ENCODE measurements at regions not wholly inside any gene's neighbourhood (a gene's known extent, or its start where the extent isn't known, plus 50 kb on each side); places are given as distances from the start of the nearest gene placed in this dataset.

GRCh38 chr2:60674524-60675165, 81.4 kb upstream of the PAPOLG start:
- H3K9me2 ChIP-seq (ENCODE audit: insufficient read depth): no peaks in the 10 kb centered on the region
- H3K79me2 ChIP-seq (ENCODE audit: insufficient read depth): no peaks in the 10 kb centered on the region
- no peak overlapping the region for H3K4me3 ChIP-seq
- H3F3A ChIP-seq (ENCODE audit: insufficient read depth): no peaks in the 10 kb centered on the region
- H3K27ac ChIP-seq: no peak overlapping the region
- H3K9ac ChIP-seq: no peak overlapping the region
- TF ChIP-seq EZH2phosphoT487 (IDR thresholded peaks at IDR 0.05; ENCODE audit: insufficient read depth, low read depth) (no peak), EZH2 (IDR thresholded peaks at IDR 0.05; ENCODE audit: insufficient read depth, poor library complexity, severe bottlenecking) (no peak)
- in situ Hi-C loops (cut with MboI): no loop called here
- peak; percentile 77 for DNase-seq
- H3K9me3 ChIP-seq (ENCODE audit: low read depth): no peaks in the 10 kb centered on the region
- H3K27me3 ChIP-seq (replicated peaks; ENCODE audit: insufficient read depth): peaks cover 19% of the 10 kb centered on the region
- H3K4me1 ChIP-seq (ENCODE audit: insufficient read depth): no peaks in the 10 kb centered on the region
- WGBS, 2 experiments (ENCODE audit: low coverage in 1 of 2, low lambda C conversion rate in 2 of 2, missing lambda C conversion rate in 2 of 2): 22 to 30% methylated on average over 9 of the region's 9 CpGs
- no peaks in the 10 kb centered on the region for H4K20me1 ChIP-seq (ENCODE audit: insufficient read depth)
- H3K4me2 ChIP-seq (ENCODE audit: unreplicated experiment): no peak overlapping the region
- H2AFZ ChIP-seq: peak overlapping the region; percentile 27; the same call in 1 of the 2 replicates
- H3K36me3 ChIP-seq (ENCODE audit: low read depth): no peaks in the 10 kb centered on the region

DNA sequence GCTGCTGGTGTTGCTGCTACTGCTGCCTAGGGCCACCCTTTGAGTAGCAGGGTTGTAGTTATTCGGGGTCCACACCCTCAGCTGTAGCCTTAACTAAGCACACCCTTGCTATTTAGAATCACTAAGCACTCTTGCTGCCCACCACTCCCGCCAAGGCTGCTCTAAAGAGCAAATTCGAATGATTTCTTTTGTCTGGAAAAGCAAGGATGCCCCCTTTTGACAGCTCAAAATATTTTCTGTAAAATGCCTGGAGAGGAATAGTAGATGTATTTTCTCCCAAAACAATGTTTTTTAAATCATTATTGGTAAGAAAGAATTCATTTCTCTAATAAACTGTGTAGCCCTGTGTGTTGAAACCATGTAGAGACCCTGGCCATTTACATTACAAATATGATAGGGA, 80.8 kb upstream of the PAPOLG start:
- H3F3A ChIP-seq (ENCODE audit: insufficient read depth): no peaks in the 10 kb centered on the region
- no peaks in the 10 kb centered on the region for H3K9me2 ChIP-seq (ENCODE audit: insufficient read depth)
- H3K9me3 ChIP-seq (ENCODE audit: low read depth): no peaks in the 10 kb centered on the region
- H3K4me2 ChIP-seq (ENCODE audit: unreplicated experiment): no peak overlapping the region
- no peaks in the 10 kb centered on the region for H3K4me1 ChIP-seq (ENCODE audit: insufficient read depth)
- 9 to 29% methylated on average over 3 of the region's 3 CpGs for WGBS, 2 experiments (ENCODE audit: low coverage in 1 of 2, low lambda C conversion rate in 2 of 2, missing lambda C conversion rate in 2 of 2)
- peaks cover 23% of the 10 kb centered on the region for H3K27me3 ChIP-seq (replicated peaks; ENCODE audit: insufficient read depth)
- no peaks in the 10 kb centered on the region for H3K79me2 ChIP-seq (ENCODE audit: insufficient read depth)
- DNase-seq: no peak
- H2AFZ ChIP-seq: no peak overlapping the region
- no peak overlapping the region for H3K9ac ChIP-seq
- H4K20me1 ChIP-seq (ENCODE audit: insufficient read depth): no peaks in the 10 kb centered on the region
- H3K4me3 ChIP-seq: no peak overlapping the region
- in situ Hi-C loops (cut with MboI): no loop called here
- TF ChIP-seq EZH2phosphoT487 (IDR thresholded peaks at IDR 0.05; ENCODE audit: insufficient read depth, low read depth) (no peak), EZH2 (IDR thresholded peaks at IDR 0.05; ENCODE audit: insufficient read depth, poor library complexity, severe bottlenecking) (no peak)
- no peaks in the 10 kb centered on the region for H3K36me3 ChIP-seq (ENCODE audit: low read depth)
- H3K27ac ChIP-seq: no peak overlapping the region

DNA sequence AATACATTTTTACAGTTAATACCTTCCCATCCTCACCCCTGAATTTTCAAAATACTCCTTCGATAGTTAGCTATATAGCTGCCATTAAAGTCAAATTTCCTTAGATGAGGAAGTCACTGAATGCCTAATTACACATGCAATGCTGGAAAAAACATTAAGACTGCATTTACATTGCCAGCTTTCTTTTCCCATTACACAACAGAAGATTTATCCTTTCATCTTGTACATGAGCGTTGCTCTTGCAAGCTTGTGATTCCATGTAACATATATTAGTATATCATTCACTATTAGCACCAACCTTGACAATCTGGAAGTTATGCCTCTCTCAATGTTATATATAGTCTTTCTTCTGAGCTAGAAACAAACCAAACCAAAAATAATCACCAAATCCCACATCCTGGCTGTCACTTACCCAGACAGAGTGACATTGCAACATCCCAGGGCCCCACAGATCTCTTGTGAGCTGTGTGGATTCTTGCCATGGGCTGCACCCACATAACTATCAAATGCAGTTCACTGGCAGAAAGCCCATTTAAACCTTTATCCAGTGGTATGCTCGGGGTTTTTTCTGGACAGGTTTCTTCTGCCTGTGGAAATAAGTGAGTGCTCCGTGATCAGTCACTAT, 79.2 kb upstream of the PAPOLG start:
- Histone ChIP-seq H3F3A (ENCODE audit: insufficient read depth) (no peaks in the 10 kb centered on the region), H4K20me1 (ENCODE audit: insufficient read depth) (no peaks in the 10 kb centered on the region), H3K9ac (no peak overlapping the region), H3K27me3 (replicated peaks; ENCODE audit: insufficient read depth) (peaks cover 18% of the 10 kb centered on the region), H3K36me3 (ENCODE audit: low read depth) (no peaks in the 10 kb centered on the region), H3K4me1 (ENCODE audit: insufficient read depth) (no peaks in the 10 kb centered on the region), H3K27ac (no peak overlapping the region), H3K9me3 (ENCODE audit: low read depth) (no peaks in the 10 kb centered on the region), H3K4me3 (no peak overlapping the region), H3K9me2 (ENCODE audit: insufficient read depth) (no peaks in the 10 kb centered on the region), H3K79me2 (ENCODE audit: insufficient read depth) (no peaks in the 10 kb centered on the region), H3K4me2 (ENCODE audit: unreplicated experiment) (no peak overlapping the region), H2AFZ (no peak overlapping the region)
- in situ Hi-C loops (cut with MboI): no loop called here
- 13 to 17% methylated on average over 4 of the region's 4 CpGs for WGBS, 2 experiments (ENCODE audit: low coverage in 1 of 2, low lambda C conversion rate in 2 of 2, missing lambda C conversion rate in 2 of 2)
- no peak for DNase-seq
- no peak for TF ChIP-seq EZH2phosphoT487 (IDR thresholded peaks at IDR 0.05; ENCODE audit: insufficient read depth, low read depth)
- no peak for TF ChIP-seq EZH2 (IDR thresholded peaks at IDR 0.05; ENCODE audit: insufficient read depth, poor library complexity, severe bottlenecking)

- no peaks in the 10 kb centered on the region for H3K4me1 ChIP-seq (ENCODE audit: insufficient read depth)
- TF ChIP-seq EZH2phosphoT487 (IDR thresholded peaks at IDR 0.05; ENCODE audit: insufficient read depth, low read depth) (no peak), EZH2 (IDR thresholded peaks at IDR 0.05; ENCODE audit: insufficient read depth, poor library complexity, severe bottlenecking) (no peak)
Measured at GRCh38 chr2:60677356-60677755, 78.7 kb upstream of the PAPOLG start.

More at GRCh38 chr2:60677356-60677755, 78.7 kb upstream of the PAPOLG start:
- in situ Hi-C loops (cut with MboI): no loop called here
- H3K27ac ChIP-seq: no peak overlapping the region
- H3K9me2 ChIP-seq (ENCODE audit: insufficient read depth): no peaks in the 10 kb centered on the region
- H3K9ac ChIP-seq: no peak overlapping the region
- DNase-seq: no peak
- H4K20me1 ChIP-seq (ENCODE audit: insufficient read depth): no peaks in the 10 kb centered on the region
- H3K36me3 ChIP-seq (ENCODE audit: low read depth): no peaks in the 10 kb centered on the region
- H3K4me3 ChIP-seq: no peak overlapping the region
- WGBS, 2 experiments (ENCODE audit: low coverage in 1 of 2, low lambda C conversion rate in 2 of 2, missing lambda C conversion rate in 2 of 2): 34 to 35% methylated on average over 4 of the region's 4 CpGs
- H3K79me2 ChIP-seq (ENCODE audit: insufficient read depth): no peaks in the 10 kb centered on the region
- no peak overlapping the region for H3K4me2 ChIP-seq (ENCODE audit: unreplicated experiment)
- peaks cover 12% of the 10 kb centered on the region for H3K27me3 ChIP-seq (replicated peaks; ENCODE audit: insufficient read depth)
- H3K9me3 ChIP-seq (ENCODE audit: low read depth): no peaks in the 10 kb centered on the region
- H2AFZ ChIP-seq: no peak overlapping the region
- H3F3A ChIP-seq (ENCODE audit: insufficient read depth): no peaks in the 10 kb centered on the region
